Ecto neural progenitor cell (in vitro differentiated cells): ENCODE measurements at regions not wholly inside any gene's neighbourhood (a gene's known extent, or its start where the extent isn't known, plus 50 kb on each side); places are given as distances from the start of the nearest gene placed in this dataset.

ENCODE experiments used
- DNase-seq: peaks from one replicate; pipeline ENCODE4 v3.0.0-alpha.2; 2018; ENCODE audit warnings: low spot score

DNA sequence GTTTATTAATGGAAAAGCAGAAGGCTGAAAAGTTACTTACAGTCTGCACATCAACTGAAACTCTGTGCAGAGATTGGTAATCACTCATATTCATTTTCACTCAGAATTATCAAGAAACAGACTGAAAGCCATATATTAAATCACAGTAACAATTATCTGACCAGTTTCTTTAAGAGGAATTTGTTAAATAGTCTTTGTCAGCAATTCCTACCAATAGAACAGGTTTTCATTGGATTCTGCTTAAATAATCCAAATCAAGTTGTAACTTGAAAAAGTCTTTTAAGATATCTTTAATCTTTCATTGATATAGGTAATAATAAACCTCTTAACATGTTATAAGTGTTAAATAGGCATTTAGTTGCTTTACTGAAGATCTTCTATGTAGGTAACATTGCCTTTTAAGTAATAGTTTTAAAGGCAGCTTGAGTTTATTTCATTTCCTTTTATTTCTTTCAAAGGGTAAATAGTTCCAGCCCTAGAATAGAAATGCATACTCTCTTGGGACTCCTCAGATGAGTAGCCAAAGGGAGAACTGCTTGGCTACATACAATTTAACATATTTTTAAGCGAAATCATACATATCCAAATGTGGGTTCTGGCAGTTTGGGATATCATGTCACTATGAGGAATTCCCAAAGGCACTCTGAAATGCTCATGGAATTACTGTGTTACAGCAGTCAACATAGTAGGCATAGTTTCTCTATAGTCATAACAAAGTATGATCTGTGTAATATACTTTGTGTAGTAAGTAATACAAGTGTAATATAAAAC, 326.0 kb upstream of the SPRY2 start:
- no peak for DNase-seq

DNA sequence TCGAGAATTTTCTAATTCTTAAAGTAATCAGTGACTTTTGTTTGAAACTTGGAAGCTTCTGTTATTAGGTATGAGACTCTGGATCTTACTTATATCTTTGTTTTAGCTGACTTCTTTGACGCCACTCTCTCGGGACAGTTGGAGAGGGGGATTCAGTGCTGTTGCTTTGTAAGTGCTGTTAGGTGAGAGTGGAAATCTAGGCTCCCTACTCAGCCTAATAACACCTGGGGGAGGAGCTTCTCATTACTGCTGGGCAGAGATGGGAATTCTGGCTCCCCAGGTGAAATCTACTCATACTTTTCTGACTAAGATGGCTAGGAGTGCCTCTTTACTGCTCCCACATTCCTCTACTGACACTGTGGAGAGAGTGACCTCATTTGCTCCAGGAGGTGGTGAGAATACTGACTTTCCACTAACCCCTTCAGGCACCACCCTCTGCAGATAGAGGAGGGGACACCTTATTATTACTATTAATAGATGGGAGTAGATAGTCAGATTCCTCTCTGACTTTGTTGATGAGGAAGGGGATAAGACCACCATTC, 324.9 kb upstream of the SPRY2 start:
- no peak for DNase-seq

DNA sequence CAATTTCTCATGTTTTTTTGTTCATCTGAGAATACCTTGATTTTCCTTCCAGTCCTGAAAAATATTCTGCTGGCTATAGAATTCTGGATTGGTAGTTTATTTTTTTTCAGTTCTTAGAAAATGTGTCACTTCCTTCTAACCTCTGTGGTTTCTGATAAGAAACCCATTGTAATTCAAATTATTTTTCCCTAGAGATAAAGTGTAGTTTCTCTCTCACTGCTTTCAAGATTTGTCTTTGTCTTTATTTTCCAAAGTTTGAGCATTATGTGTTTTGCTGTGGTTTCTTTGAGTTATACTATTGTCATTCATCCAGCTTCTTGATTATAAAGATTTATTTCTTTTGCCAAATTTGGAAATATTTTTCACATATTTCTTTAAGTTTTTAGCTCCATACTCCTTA, 324.0 kb upstream of the SPRY2 start:
- no peak for DNase-seq

GRCh38 chr13:80663788-80664187, 322.9 kb upstream of the SPRY2 start:
- no peak for DNase-seq

GRCh38 chr13:80658705-80659104, 317.8 kb upstream of the SPRY2 start:
- no peak for DNase-seq

- DNase-seq, result no peak
These were observed 315.6 kb upstream of the SPRY2 start for GRCh38 chr13:80656512-80656904.

DNA sequence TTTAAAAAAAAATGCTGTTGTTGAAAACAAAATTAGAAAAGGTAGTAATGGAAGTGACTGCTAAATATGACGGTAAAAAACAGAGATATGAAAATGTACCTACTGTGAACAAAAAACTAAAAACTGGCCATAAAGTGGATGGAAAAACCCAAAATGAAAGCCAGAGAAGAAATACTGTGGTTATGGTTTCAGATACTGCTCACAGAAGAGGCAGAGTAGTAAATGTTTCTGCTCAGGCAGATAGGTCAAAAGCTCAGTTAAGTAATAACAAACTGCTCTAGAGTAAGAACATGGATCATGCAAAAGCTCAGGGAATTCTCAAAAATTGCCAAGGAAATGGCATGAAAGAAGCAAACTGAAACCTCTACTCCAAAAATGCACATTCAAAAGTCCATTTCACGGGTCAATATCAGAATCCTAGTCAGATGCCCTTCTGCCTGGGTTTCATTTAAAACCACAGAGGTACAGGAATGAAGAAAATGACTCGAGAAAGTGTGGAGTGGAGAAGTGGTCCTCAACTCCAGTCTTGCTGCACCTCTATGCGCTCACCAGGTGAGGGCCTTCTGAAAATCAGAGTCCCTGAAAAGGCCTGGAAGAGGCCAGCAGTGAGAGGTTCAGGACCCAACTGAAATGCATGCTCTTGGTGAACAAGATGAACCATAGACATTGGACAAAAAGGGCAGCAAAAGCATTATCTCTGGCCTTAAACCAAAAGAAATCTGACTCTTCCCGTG, 315.0 kb upstream of the SPRY2 start:
- DNase-seq, result no peak

GRCh38 chr13:80654638-80655249, 313.8 kb upstream of the SPRY2 start:
- no peak for DNase-seq

- no peak for DNase-seq
These were observed 308.3 kb upstream of the SPRY2 start for GRCh38 chr13:80649274-80649673.

DNA sequence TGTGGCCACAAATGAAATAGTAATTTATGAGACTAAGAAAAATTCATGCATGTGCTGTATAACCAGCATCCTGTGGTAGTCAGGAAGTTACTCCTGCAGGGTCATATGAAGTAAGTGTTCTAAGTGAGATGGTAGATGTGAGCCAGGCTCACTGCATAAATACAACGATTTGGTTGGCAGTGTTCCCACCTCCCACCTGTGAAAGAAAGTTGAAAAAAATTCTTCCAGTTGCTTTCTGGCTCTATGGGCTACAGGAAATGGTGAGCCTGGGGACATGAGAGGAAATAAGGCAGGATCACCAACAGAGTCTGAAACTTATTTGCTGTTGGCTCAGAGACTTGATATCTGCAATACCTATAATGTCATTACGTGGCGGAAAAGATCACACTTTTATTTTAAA, 301.7 kb upstream of the SPRY2 start:
- DNase-seq, result no peak

DNA sequence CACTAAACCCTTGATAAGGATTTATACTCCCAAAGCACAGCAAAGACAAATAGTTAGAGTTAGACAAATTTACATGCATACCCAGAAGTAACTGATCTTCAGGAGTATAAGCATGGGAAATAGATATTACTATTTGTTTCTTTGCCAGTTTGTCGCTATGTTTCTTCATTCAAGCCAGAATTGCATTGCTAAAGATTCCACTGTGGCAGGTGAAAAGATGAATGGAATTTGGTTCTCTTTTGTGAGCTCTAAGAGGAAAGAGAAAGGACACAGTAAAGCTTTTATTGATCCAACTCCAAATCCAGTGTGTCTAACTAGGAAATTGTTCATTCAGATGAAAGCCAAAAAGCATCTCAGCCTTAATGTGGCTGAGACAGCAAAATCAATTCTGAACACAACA, 292.3 kb upstream of the SPRY2 start:
- no peak for DNase-seq

DNA sequence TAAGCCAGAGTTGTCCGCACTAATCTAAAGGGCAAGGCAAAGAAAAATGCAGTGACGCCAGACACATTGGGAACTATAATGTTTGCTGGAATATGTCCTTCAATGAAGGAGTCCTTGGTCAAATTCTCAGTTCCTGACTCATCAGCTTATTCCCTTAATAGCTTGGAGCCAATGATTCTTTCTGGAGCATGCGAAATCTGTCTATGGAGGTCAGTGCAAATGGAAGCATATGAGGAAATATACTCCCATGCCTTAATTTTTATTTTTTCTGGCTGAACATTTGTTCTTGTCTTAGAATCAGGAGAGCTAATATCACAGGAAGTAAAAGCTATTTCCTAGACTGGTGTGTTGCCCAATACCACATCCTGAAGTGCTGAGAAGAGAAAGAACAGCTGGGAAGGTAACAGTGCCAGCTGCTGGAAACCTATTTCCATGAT, 289.8 kb upstream of the SPRY2 start:
- no peak for DNase-seq

GRCh38 chr13:80618781-80619180, 277.9 kb upstream of the SPRY2 start:
- no peak for DNase-seq

- peak; percentile 56 for DNase-seq
These were observed 271.9 kb upstream of the SPRY2 start for GRCh38 chr13:80612804-80613203.

GRCh38 chr13:80611310-80611709, 270.4 kb upstream of the SPRY2 start:
- DNase-seq, result no peak

DNA sequence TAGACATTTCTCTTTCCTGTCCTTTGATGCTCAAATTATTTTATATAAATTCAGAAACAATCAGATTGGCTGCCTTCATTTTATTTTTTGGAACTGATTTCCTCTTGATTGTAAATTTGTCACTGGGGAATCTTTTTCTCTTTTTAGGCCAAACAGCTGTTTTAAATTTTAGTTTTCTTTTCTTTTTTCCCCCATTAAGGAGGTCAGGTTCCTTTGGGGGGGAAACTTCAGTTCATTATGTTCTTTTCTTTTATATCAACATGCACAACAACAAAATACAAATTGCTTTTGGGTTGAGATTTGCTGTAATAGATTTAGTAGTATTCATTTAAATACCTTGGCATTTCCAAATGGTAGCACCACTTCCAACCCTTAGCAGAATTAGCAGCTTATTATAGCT, 264.8 kb upstream of the SPRY2 start:
- DNase-seq, result no peak

DNA sequence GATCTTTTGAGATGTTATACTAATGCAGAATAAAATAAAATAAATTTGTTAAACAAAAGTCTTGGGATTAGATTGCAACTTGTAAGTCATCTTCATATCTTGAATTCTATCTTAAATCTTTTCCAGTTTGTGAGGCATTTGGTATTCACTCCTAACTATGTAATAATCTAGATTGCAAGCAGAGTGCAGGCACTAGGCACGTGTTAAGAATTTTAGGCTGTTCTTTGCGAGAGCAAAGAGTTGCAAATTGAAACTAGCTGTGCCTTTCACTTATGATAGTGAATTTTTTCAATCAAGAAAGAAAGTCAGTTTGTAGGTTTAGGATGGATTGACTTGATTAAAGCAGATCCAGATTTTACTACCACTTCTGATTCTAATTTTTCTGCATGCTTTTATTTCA, 264.1 kb upstream of the SPRY2 start:
- no peak for DNase-seq

- DNase-seq, result no peak
These were observed 263.2 kb upstream of the SPRY2 start for GRCh38 chr13:80604098-80604497.

DNA sequence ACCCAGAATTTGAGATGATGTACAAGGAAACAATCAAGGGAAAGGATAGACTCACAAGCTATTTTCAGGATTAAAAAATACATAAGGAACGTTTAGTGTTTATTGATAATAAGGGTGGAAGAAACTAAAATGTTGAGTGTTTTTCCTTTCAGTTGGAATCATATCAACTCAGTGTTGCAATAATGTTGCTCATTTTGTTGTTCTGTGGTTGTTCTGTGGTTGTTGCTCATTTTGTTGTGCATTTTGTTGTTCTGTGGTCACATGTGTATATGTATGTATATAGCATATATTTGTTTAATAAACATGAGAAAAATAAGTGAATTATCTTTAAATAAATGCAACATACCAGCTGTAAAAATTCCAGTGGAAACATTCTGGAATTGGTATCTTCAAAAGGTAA, 262.4 kb upstream of the SPRY2 start:
- DNase-seq, result no peak

DNA sequence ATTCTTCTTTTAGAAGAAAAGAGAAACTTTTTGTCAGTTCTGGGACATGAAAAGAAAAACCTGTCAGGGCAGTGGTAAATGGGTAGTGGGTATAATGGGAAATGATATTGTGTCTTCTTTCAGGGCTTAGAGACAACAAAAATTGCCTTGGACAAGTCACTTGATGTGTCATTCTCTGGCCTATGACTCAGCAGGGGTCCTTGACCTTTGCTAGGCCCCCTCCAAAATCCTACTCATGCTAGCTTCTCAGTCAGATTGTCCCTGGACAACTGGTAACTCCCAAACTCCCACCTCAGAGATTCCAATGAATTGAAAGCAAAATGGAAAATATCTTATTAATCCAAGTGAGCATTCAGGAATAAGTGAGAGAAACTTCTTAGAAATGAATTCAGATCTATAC, 258.8 kb upstream of the SPRY2 start:
- no peak for DNase-seq

- DNase-seq, result no peak
These were observed 257.3 kb upstream of the SPRY2 start for GRCh38 chr13:80598189-80598588.

- DNase-seq, result no peak
These were observed 251.2 kb upstream of the SPRY2 start for GRCh38 chr13:80591976-80592740.
